GM12891 (cell line): ENCODE measurements at regions not wholly inside any gene's neighbourhood (a gene's known extent, or its start where the extent isn't known, plus 50 kb on each side); places are given as distances from the start of the nearest gene placed in this dataset.

Experiments used
- PAX5 ChIP-seq: IDR thresholded peaks from 2 replicates; pipeline ENCODE4 v1.6.1; 2011; ENCODE audit warnings: low read length, moderate library complexity, mild to moderate bottlenecking; ENCODE audit not compliant: insufficient read depth, severe bottlenecking
- POLR2A ChIP-seq: IDR thresholded peaks from 2 replicates; pipeline ENCODE4 v1.6.1; 2011; ENCODE audit warnings: low read depth, low read length, control low read depth
- POLR2AphosphoS5 ChIP-seq: IDR thresholded peaks from 2 replicates; pipeline ENCODE4 v1.6.1; 2011; ENCODE audit warnings: low read depth, low read length, control low read depth
- SPI1 ChIP-seq: IDR thresholded peaks from 2 replicates; pipeline ENCODE4 v1.6.1; 2011; ENCODE audit warnings: low read depth, low read length, control low read depth
- TAF1 ChIP-seq: IDR thresholded peaks from 2 replicates; pipeline ENCODE4 v1.6.1; 2011; ENCODE audit warnings: low read depth, low read length, control low read depth

GRCh38 chr6:132964101-132964867 is 149.9 kb downstream of the RPS12 start:
- TF ChIP-seq POLR2A (no peak), POLR2AphosphoS5 (no peak), TAF1 (no peak), SPI1 (peak; percentile 70), PAX5 (no peak)
